DMS 273 treated with DMSO at 0.1 percent for 48 hours (cell line): ENCODE measurements at regions not wholly inside any gene's neighbourhood (a gene's known extent, or its start where the extent isn't known, plus 50 kb on each side); places are given as distances from the start of the nearest gene placed in this dataset.

Experiments
- DNase-seq: peaks from one replicate; lab custom pipeline; 2025; lab: John Stamatoyannopoulos, UW

GRCh38 chr10:44435196-44435595, 50.3 kb upstream of the CXCL12 start:
- DNase-seq = no peak

- no peak for DNase-seq
Measured at GRCh38 chr10:44436240-44436639, 51.3 kb upstream of the CXCL12 start.

- DNase-seq = peak; percentile 54
Measured at GRCh38 chr10:44437840-44438511, 53.1 kb upstream of the CXCL12 start.

- DNase-seq = no peak
Measured at GRCh38 chr10:44439239-44439957, 54.5 kb upstream of the CXCL12 start.

GRCh38 chr10:44439958-44440244, 55.0 kb upstream of the CXCL12 start:
- DNase-seq = no peak

- DNase-seq = no peak
Measured at GRCh38 chr10:44457259-44457658, 72.4 kb upstream of the CXCL12 start.

GRCh38 chr10:44458671-44459413, 73.9 kb upstream of the CXCL12 start:
- no peak for DNase-seq

- DNase-seq = no peak
Measured at GRCh38 chr10:44459671-44460070, 74.8 kb upstream of the CXCL12 start.

- no peak for DNase-seq
Measured at GRCh38 chr10:44460416-44460815, 75.5 kb upstream of the CXCL12 start.

- DNase-seq = no peak
Measured at GRCh38 chr10:44462338-44462914, 77.5 kb upstream of the CXCL12 start.

GRCh38 chr10:44463511-44464121, 78.7 kb upstream of the CXCL12 start:
- no peak for DNase-seq

GRCh38 chr10:44464503-44464902, 79.6 kb upstream of the CXCL12 start:
- DNase-seq = no peak

- DNase-seq = no peak
Measured at GRCh38 chr10:44465401-44466115, 80.7 kb upstream of the CXCL12 start.

- DNase-seq = no peak
Measured at GRCh38 chr10:44466236-44466635, 81.3 kb upstream of the CXCL12 start.

- no peak for DNase-seq
Measured at GRCh38 chr10:44467090-44467489, 82.2 kb upstream of the CXCL12 start.

- no peak for DNase-seq
Measured at GRCh38 chr10:44467900-44468299, 83.0 kb upstream of the CXCL12 start.

GRCh38 chr10:44468525-44468924, 83.6 kb upstream of the CXCL12 start:
- DNase-seq = no peak

GRCh38 chr10:44468965-44469364, 84.1 kb upstream of the CXCL12 start:
- no peak for DNase-seq

- no peak for DNase-seq
Measured at GRCh38 chr10:44470784-44471183, 85.9 kb upstream of the CXCL12 start.

GRCh38 chr10:44471410-44471809, 86.5 kb upstream of the CXCL12 start:
- no peak for DNase-seq

- DNase-seq = no peak
Measured at GRCh38 chr10:44473146-44473545, 88.2 kb upstream of the CXCL12 start.
